Fibroblast of villous mesenchyme (primary cell): ENCODE measurements at regions not wholly inside any gene's neighbourhood (a gene's known extent, or its start where the extent isn't known, plus 50 kb on each side); places are given as distances from the start of the nearest gene placed in this dataset.
"Not testable (repeated sequence)": the region's sequence is repeated elsewhere in the genome, so short reads cannot be mapped to it uniquely, and the experiment has no call there.

Source experiments
- DNase-seq: peaks from one replicate; pipeline ENCODE4 v3.0.0-alpha.2; 2010; ENCODE audit warnings: low read depth
- H3K4me3 ChIP-seq: 2 replicates; pipeline ENCODE4 v1.5.1; 2011; ENCODE audit warnings: low read depth, mild to moderate bottlenecking, low read length
- TF ChIP-seq, protein P1 (sequence below): IDR thresholded peaks from 2 replicates; pipeline ENCODE4 v1.5.1; 2012; ENCODE audit warnings: low read depth, mild to moderate bottlenecking, low read length; ENCODE audit not compliant: insufficient read depth

GRCh38 chr11:134589129-134589528 lies 177.1 kb upstream of the B3GAT1 start:
- DNase-seq: no peak
- TF ChIP-seq, protein P1, sequence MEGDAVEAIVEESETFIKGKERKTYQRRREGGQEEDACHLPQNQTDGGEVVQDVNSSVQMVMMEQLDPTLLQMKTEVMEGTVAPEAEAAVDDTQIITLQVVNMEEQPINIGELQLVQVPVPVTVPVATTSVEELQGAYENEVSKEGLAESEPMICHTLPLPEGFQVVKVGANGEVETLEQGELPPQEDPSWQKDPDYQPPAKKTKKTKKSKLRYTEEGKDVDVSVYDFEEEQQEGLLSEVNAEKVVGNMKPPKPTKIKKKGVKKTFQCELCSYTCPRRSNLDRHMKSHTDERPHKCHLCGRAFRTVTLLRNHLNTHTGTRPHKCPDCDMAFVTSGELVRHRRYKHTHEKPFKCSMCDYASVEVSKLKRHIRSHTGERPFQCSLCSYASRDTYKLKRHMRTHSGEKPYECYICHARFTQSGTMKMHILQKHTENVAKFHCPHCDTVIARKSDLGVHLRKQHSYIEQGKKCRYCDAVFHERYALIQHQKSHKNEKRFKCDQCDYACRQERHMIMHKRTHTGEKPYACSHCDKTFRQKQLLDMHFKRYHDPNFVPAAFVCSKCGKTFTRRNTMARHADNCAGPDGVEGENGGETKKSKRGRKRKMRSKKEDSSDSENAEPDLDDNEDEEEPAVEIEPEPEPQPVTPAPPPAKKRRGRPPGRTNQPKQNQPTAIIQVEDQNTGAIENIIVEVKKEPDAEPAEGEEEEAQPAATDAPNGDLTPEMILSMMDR: no peak
- H3K4me3 ChIP-seq: no peak overlapping the region

DNA sequence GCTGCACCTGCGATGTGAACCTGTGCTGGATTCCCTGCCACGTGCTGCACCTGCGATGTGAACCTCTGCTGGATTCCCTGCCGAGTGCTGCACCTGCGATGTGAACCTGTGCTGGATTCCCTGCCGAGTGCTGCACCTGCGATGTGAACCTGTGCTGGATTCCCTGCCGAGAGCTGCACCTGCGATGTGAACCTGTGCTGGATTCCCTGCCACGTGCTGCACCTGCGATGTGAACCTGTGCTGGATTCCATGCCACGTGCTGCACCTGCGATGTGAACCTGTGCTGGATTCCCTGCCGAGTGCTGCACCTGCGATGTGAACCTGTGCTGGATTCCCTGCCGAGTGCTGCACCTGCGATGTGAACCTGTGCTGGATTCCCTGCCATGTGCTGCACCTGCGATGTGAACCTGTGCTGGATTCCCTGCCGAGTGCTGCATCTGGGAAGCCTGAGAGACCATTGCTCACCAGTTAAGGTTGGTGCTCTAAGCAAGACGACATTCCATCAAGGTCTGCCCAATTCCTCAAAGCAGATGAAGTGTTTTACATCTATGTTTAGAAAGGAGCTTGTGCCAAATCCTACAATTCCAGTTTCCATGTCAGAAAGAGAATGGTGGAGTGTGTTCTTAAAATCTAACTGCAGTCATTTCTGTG lies 176.5 kb upstream of the B3GAT1 start:
- H3K4me3 ChIP-seq, DNase-seq: not testable (repeated sequence)

GRCh38 chr11:134587345-134587744 lies 175.3 kb upstream of the B3GAT1 start:
- H3K4me3 ChIP-seq: no peak overlapping the region
- TF ChIP-seq, protein P1: no peak
- DNase-seq: no peak

- no peak for DNase-seq
- TF ChIP-seq, protein P1: no peak
- no peak overlapping the region for H3K4me3 ChIP-seq
Measured at GRCh38 chr11:134586726-134587125, 174.7 kb upstream of the B3GAT1 start.

- DNase-seq: no peak
- TF ChIP-seq, protein P1: no peak
- H3K4me3 ChIP-seq: no peak overlapping the region
Measured at GRCh38 chr11:134585666-134586610, 173.9 kb upstream of the B3GAT1 start.

GRCh38 chr11:134584706-134585445 lies 172.8 kb upstream of the B3GAT1 start:
- TF ChIP-seq, protein P1: no peak
- DNase-seq: no peak
- no peak overlapping the region for H3K4me3 ChIP-seq

GRCh38 chr11:134584001-134584561 lies 172.0 kb upstream of the B3GAT1 start:
- no peak for DNase-seq

More at GRCh38 chr11:134584001-134584561, 172.0 kb upstream of the B3GAT1 start:
- TF ChIP-seq, protein P1: no peak
- no peak overlapping the region for H3K4me3 ChIP-seq
